AG09319 (cell line): ENCODE measurements at regions not wholly inside any gene's neighbourhood (a gene's known extent, or its start where the extent isn't known, plus 50 kb on each side); places are given as distances from the start of the nearest gene placed in this dataset.
A peak's percentile ranks its signal among the peaks of the same experiment; 100 is the strongest.

ENCODE experiments used
- DNase-seq: peaks from one replicate; pipeline ENCODE4 v3.0.0-alpha.2; 2010; ENCODE audit warnings: low read depth; ENCODE audit errors: extremely low read depth
- CTCF ChIP-seq: IDR thresholded peaks from 2 replicates; pipeline ENCODE4 v1.5.1; 2011; ENCODE audit warnings: low read depth, mild to moderate bottlenecking, inconsistent platforms, low read length, moderate library complexity

DNA sequence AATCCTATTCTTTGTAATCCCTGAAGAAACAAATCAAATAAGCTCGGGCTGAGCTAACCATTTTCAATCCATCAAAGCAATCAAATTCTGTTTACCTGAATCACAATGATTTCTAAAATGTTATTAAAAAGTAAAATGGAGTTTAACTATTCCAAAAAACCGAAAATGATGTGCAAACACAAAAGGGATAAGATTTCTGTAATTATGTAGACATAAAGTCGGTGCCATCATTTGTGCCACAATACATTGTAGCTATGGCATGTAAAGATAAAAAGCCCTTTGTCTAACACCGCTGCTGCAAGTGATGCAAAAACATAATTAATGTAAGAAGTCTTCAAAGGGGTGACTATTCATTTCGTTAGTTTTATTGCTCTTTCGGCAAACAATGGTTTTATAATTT lies 125.1 kb upstream of the FAM204A start:
- TF ChIP-seq CTCF: no peak
- no peak for DNase-seq

DNA sequence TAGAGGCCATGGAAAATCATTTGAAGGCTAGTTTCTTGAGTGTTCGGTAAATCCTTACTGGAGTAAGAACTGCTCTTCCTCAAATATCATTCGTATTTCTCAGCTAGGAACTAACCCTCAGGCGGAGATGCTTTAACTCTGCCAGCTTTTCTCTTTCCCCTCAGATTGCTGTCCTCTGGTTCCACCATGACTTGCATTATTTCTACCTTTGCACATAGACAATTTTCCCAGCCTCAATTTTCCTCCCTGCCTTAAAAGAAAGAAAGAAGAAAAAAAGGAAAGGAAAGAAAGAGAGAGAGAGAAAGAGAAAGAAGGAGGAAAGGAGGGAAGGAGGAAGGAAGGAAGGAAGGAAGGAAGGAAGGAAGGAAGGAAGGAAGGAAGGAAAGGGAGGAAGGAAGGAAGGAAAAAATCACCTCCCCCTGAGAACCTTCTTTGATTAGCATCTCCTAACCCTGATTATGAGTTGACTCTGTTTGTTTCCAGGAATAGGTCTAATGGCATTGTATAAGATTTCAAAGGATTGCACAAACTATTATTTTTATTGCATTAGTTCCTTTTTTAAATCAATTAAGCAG lies 123.3 kb upstream of the FAM204A start:
- TF ChIP-seq CTCF: no peak
- no peak for DNase-seq

- no peak for DNase-seq
- TF ChIP-seq CTCF: no peak
Measured at GRCh38 chr10:118463740-118464139, 121.6 kb upstream of the FAM204A start.

GRCh38 chr10:118462401-118462800 lies 120.3 kb upstream of the FAM204A start:
- no peak for DNase-seq
- no peak for TF ChIP-seq CTCF

DNA sequence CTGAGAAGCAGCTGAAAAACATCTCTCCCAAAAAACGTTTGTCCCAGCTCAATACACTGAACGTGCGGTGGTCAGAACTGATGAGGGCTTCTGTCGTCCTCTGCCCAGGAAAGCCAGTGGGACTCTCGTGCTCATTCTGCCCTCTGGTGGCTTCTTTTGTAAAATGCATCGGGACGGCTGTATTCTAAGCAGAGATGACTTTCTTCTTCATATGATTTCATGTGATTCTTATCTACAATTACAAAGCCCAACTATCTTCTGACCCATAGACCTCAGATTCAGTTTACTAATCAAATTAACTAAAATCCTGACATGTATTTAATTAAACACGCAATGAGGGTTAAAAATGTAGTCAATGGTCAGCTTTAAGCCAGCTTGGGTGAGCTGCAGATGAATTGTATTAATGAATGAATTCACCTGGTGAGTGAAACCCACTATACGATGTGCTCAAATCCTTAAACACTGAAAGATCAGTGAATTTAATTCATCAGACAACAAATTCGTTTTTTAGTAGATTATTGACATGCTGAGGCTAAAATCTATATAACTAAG lies 117.6 kb upstream of the FAM204A start:
- peak; percentile 86 for TF ChIP-seq CTCF
- DNase-seq: peak; percentile 22

DNA sequence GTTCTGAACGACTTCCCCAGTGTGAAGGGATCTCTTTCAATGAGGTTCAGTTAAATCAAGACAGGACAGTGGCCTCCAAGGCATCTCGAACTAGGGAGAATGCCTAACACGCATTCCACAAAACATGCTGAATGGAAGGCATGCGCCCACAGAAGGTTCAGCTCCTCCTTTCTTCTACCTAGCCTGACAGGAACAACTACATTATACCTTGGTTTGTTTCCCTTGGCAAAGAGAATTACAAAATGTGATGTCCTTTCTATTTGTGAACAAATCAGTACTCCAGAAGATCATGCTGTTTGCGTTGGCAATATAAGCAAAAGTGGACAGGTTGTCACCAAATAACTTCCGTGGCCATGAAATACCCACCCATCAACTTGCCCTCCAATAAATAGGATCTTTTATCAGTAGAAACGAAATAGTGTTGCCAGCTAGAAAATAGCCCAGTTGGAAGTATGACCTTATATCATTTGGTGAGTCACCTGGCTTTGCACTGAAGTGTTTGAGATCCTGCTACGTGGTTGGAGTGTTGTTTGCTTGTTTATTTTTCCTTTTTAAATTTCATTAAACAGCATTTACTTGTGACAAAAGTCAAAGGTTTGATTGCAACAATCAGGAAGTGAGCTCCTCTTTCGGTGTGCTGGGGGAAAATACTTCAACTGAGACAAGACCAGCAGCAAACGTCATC lies 117.0 kb upstream of the FAM204A start:
- TF ChIP-seq CTCF: no peak
- DNase-seq: no peak

DNA sequence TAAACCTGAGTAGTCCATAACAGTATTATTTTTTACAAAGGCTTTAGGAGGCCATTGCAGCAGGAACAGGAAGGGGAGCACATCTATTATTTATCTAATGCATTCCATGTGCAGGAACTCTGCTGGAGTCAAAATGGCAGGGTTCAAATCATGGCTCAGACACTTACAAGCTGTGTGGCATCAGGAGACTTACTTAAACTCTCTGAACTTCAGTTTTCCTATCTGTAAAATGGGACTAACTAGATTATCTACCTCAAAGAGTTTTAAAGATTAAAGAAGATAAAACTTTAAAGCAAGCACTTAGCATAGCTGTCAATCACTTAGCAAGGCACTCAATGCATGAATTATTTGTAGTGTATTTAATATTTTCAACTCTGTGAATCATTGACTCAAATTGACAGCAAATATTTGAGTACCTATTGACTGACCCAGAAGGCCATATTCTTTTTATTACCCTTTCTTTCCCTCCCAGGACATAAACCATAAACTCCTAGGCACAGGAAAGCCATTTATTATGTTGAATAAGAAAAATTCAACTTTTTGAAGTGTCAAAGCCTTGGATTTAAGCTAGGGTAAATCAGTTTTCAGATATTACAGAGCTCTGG lies 115.8 kb upstream of the FAM204A start:
- no peak for DNase-seq
- TF ChIP-seq CTCF: no peak
